Fibroblast of skin of abdomen (primary cell): ENCODE measurements at regions not wholly inside any gene's neighbourhood (a gene's known extent, or its start where the extent isn't known, plus 50 kb on each side); places are given as distances from the start of the nearest gene placed in this dataset.

Experiments used
- DNase-seq: peaks from one replicate; pipeline ENCODE4 v3.0.0-alpha.2; 2013

DNA sequence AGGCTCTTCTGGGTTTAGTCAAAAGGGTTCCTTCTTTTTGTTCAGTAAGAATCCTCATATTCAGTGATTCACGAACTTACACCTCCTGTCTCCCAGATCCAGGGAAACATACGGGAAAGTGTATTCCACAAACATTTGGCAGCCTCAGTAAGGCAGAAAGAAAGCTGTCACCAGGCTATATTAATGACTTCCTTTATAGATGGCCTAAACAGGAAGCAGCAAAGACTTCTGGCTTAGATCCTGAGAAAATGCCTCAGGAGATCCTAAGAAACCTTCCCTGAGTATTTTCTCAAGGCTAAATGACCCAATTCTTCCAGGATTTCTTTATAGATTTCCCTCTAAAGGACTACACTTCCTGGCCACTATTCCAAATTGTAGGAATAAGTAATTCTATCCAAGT lies 1995.5 kb upstream of the CELF4 start:
- DNase-seq = peak; percentile 71

DNA sequence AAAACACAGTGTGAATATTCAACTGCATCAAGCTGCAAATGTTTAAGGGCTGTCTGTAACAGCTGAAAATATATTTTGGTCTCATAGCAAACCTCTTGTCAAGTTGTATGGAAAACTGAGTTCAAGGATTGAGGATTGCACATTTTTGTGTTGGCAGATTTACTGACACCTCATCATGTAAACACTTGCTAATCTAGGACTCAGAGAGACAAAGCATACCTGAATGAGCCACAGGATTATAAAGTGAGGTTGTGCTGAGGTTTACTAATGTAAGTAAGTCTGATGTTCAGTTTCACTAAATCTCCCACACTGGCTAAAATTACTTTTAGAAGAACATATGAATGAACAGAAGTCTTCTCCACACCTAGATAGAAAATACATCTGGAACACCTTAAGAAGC lies 1993.1 kb upstream of the CELF4 start:
- DNase-seq = peak; percentile 23

DNA sequence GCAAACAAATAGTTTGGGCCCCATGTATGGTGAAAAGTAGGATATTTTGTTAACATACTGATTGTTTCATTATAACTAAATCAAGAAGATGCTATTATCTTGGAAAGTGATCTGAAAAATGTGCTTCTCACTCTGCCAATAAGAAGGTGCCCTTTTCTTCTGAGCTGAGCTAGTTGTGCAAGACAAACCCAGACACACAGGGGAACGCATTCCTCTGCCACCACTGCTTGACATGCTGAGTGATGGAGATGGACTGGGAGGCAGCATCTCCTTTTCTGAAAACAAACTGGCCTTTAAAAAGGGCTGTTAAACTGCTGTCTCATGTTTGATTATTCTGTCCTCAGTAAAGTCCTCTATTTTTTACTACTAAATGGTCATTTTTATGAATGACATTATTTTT lies 1989.9 kb upstream of the CELF4 start:
- peak; percentile 31 for DNase-seq

DNA sequence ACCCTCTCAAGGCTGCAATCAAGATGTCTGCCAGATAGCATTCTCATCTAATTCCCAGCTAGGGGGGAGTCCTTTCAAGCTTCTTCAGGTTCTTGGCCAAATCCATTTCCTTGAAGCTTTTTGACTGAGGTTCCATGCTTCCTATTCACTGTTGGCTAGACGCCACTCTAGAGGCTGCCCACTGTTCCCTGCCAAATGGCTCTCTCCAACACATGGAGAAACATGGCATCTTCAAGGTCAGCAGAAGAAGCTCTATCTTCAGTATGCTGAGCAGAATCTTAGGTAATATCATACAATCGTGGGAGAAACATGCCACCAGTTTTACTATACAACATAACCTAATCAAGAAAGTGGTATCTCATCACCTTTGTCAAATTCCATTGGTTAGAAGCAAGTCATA lies 1985.1 kb upstream of the CELF4 start:
- DNase-seq = no peak

DNA sequence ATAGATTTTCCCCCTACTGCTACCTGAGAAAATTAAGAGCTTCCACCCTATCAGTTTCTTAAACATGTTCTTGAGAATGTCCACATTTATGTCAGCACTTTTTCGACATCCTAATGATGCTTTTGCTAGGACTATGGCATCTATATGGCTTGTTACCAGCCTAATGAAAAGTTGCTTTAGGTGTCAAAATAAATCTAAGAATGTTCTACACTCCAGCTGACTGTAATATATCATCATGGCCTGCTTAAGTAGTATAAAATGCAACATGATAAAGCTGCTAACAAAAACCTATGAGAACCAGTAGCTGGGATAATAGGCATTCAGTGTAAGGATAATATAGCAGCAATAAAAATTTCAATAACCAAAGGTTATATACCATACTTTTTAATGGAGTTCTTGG lies 1983.5 kb upstream of the CELF4 start:
- no peak for DNase-seq

DNA sequence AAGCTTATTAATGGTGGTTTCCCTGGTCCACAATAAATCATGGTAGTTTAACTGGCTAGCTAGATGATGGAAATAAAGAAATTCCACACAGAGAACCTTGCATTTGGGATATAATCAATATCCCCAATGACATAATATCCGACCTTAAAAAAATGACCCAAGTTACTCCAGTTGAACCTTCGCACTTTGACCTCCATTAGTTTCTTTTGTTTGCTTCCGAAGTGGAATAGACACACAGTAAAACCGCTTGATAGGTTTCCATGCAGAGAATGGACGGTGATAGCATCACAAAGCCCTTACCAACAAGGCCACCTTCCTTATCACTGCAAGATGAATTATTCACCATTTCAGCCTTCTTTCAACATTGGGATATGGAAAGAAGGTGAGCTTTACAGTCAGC lies 1966.1 kb upstream of the CELF4 start:
- no peak for DNase-seq

DNA sequence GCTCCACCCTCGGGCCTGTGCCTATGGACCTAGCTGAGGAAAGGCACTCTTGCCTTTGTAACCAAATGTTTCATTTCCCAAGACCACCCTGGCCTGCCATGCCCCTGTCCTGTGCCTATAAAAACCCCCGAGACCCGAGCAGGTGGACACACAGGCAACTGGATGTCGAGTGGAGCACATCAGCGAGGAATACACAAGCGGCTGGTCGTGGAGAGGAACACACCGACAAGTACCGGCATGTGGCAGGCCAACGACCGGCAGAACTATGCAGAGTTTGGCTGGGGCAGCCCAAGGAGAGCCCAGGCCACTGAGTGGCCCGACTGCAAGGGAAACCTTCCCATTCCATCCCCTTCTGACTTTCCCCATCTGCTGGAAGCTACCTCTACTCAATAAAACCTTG lies 1963.8 kb upstream of the CELF4 start:
- no peak for DNase-seq

DNA sequence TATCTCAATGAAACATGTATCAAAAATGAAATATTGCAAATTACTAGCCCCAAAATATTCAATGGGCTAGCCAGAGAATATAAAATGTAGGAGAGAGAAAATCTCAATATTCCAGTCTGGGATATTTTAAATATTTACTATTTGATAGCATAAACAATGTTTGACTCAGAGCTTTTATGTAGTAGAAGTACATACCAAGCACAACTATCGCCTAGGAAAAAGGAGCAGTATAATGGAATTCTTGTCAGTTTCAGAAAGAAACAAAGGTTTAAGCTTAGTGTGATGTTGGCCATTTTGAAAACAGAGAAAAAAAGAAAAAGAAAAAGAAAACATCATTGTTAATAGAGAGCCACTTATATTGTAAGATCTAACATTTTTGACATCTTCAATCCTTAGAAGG lies 1961.9 kb upstream of the CELF4 start:
- no peak for DNase-seq

DNA sequence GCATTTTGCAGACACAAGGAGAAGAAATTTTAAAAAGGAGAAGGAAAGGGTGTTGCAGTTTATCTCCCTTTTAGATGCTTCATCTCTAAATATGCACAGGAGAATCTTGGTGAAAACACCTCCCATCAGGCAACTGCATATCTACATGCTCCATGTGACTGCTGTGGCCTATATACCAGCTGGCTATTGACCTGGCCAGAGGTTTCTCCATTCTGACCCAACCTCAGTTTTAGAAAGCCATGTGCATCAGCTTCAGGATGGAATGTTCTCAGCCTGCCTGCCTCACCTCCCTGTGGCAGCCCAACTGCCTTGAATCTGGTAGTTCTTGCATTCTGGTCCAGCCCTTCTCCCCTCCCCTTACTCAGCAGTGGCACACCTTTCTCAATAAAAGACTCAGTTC lies 1958.8 kb upstream of the CELF4 start:
- DNase-seq = no peak

DNA sequence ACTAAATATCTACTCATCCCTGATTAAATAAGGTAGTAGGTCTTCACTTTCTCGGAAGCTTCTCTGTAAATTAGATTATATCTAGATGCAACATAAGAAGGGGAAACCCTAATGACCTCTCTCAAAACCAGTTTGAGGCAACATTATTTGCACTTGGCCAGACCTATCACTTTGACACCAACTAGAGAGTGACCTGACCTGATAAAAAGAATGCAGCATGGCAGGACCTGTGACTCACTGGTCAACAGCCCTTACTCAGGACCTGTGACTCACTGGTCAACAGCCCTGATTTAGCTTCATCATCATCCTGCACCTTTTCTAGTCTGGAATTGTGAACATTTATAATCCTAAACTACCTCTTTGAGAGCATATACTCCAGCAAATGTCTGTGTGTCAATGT lies 1957.7 kb upstream of the CELF4 start:
- DNase-seq = peak; percentile 0

DNA sequence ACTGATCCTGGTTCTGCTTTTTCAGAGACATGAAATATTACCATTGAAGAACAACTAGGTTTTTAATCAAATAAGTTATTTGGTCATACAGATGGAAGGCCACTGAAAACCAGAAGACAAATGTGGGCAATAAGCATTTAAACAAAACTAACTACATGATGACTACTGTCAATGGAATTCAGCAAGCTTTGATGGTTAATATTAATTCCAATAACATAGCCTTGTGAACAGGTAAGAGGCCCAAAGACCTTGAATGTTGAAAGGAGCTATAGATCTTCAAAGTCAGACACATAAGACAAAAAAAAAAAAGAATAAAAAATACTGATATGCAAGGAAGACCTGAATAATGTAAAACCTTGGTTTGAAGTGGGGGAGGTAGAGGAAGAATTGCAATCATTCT lies 1955.6 kb upstream of the CELF4 start:
- no peak for DNase-seq

DNA sequence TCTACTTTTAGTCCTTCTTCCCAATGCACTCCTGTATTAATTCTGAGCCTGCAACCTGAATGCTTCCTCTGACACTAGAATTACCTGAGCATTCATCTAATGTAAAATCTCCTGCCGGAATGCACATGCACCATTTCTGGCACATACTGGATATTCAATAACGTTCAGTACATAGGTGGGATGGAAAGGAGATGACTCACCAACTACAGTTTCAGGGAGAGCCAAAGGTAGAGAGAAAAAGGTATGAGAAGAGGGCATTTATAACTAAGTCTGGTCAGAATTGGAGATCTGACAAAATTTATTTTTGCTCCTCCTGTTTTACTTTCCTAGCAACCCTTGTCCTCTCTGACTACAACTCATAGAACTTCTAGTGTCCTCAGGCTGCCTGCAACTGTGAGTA lies 1954.1 kb upstream of the CELF4 start:
- no peak for DNase-seq

DNA sequence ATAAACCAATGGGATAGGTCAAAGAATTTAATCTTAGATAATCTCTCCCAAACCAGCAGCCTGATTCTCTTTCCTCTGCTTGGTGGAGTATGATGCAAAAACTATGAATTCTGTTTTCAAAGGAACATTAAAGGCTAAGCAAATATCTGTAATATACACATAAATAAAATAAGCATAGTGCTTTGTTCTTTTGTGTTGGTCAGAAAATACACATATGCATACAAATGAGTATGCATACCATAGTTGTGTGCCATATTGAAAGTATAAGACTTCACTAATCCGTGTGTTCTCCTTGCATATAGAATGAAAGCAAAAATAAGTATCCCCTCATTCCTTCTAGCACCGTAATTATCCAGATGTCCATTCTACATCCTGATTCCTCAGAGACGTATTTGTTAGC lies 1949.7 kb upstream of the CELF4 start:
- DNase-seq = no peak

DNA sequence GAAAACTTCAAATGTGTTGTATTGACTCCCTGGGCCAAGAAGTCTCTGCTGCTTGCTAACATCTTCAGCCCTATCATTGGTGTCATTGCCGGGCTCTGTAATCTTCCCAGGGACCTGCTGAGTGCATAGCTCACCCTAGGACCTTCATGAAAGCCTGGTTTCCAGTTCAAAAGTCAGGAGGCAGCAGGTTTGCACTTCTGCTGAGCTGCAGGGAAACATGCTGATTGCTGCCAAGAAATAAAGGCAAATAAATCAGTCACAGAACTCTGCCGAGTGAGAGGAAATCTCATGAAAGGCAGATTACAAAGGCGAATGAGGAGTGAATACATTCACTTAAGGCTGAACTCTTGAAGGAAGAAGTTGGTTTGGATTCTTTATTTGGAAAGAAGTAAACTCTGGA lies 1947.6 kb upstream of the CELF4 start:
- no peak for DNase-seq

DNA sequence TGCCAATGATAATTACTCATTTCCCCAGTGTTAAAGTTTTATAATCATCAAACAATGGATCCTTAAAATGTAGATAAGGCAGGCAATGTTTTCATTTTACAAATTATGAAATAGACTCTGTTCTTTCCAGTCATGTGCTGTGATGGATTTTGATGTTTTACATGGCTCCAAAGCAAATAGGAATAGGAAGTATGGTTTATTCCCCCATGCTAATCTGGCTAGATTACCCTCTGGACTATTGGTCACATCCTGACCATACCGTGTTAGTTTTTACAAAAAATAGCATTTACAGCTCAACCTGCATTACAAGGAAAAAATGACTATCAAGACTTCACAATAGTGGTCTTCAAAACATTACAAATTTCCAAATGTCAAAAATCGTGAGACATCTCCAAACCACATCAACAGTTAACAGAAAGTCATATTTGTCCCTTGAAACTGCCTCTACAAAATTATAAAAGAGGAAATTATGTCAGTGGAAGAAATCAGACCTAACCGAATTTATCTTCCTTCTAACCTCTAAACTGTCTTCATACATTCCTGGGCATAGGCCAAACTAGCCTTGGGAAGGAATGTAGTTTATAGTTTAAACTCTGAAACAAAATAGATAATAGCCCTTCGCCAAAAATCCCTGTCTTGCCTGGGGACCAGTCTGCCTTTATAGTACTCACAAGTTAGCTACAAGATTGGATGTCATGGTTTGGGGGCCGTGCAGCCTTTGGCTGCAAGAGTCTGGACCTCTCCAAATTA lies 1941.2 kb upstream of the CELF4 start:
- no peak for DNase-seq

DNA sequence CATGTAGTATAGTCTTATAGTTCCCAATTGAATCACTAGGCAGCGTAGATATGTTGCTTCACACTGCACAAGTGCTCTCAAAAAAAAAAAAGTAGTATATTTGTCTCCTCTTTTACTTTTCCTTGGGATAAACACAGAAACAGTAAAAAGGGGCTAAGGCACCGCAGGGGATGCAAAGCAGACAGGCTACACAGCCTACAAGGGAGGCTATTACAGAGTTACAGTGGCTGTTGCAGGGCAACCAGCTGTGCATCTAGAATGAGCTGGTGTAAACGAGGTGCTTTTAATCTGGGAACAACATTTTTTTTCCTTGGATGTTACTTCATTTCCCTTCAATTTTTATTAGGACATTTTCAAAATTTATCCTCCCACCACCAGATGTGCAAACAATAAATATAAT lies 1934.7 kb upstream of the CELF4 start:
- DNase-seq = no peak

DNA sequence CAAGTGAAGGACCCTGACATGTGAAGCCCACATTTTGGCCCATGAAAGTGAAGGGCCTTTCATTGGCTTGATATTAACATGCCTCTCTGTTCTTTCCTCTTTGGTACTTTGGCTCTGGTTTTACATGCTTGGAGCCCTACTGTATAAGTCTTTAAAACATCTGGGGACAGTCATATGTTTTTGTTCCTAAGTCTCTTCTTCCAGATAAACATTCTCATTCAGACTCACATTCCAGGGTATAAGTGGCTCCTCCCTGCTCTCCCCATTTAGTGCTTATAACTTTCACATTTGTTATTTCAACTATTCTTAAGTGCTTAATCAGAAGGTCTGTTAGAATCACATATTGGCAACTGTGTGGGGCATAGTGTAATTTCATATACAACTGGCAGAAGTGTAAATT lies 1932.2 kb upstream of the CELF4 start:
- DNase-seq = no peak

DNA sequence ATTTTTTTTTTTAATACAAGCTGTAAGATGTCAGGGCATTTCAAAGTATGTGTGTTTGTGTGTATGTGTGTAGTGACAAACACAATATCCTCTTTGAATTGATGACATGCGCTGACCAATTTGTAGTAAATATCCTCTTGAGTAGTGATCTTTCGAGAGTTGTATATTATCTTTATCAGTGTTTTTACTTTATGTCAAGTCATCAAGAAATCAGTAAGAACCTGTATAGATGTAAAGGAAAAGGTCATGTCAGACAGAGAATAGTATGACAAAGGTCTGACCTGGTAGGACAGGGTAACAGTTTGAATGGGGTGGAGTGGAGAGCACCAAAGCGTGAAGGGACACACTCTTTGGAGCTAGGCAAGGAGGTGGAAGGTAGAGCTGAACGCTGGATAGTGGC lies 1931.4 kb upstream of the CELF4 start:
- DNase-seq = no peak

DNA sequence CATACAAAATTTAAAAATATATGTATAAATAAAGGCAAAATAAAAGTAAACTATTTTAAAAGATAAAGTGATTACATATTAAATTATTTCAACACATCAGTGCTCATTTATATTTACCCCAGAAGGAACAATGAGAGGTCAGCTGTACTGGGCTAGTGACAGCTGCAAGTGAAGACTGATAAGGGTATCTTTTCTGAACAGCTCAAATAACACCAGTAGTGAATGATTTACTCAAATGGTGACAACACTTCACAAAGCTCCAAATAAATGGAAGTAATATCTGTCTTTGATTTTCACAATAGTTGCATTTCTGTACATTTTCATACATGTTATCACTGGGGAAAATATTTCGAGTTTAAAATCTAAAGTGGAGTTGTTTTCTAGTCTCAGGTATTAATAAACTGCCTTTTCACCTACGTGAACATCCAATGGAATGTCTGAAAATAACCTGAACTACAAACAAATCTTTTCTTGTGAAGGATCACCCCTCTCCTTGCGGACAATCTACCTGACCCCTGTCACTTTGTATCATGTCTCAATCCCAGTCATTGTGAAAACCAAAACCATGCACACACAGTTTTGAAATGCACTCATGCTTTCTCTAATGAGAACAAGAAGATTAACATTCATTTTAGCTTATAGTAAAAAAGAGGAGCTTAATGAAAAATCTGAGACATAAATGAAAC lies 1928.8 kb upstream of the CELF4 start:
- DNase-seq = no peak

DNA sequence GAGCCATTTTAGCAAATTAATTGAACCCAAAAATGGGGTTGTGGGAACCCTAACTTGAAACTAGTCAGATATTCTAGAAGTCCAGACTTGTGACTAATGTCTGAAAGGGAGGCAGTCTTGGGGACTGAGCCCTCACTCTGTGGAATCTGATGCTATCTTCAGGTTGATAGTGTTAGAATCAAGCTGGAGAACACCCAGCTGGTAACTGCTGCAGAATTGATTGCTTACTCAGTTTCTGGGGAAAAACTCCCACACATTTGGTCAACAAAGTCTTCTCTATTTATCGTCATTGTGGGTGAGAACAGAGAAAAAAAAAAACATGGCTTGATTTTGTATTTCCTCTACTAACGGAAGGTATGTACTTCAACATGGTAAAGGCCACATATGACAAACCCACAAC lies 1925.8 kb upstream of the CELF4 start:
- no peak for DNase-seq

DNA sequence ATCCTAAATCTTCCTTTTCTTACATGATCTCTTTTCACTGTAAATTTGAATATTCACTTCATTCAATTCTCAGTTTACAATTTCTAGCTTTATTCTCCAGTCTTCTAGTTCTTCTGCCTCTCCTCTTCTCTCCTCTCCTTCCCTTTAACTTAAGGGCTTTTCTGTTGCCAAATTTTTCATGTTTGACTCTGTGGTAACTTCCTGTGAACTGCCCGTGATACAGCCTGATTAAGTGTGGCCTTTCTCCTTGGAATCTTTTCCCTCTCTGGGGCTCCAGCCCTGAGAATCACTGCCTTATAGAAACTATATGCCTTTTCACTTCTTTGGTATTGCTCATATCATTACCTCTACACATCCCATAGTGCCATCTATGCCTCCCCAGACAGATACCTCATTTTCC lies 1923.8 kb upstream of the CELF4 start:
- DNase-seq = no peak

DNA sequence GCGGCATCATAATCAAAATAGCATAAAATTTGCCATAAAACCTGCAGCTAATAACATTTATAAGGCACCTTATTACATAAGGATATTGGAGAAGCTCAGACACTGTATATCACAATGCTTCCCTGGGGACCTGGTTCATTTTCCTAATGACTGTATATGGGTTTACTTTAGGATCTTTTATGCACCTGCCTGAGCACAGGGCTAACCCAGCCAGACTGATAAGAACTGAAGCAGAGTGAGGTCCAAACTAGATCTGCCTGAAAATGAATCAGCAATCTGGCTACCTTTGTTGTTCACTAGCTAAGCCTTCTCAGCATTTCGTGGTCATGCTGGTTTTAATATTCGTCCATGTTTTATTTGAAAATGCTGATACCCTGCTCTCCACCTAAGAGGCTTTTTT lies 1922.3 kb upstream of the CELF4 start:
- no peak for DNase-seq

DNA sequence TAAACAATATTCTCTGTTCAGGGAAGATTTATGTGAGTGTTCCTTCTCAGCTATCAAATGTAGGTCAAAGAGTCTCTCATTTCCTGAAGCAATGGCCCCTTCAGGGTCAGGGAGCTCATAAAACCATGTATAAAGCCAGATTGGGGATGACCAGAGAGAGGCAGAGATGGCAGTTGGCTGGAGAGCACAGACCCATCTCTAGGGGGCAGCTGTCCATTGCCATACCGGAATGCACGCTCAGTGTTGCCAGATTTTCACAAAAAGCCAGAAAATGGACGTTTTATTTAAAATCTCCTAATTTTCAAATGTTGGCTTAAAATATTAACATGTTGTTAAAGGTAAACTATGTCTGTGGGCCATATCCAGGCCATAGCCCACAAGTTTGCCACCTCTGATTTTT lies 1920.7 kb upstream of the CELF4 start:
- no peak for DNase-seq

DNA sequence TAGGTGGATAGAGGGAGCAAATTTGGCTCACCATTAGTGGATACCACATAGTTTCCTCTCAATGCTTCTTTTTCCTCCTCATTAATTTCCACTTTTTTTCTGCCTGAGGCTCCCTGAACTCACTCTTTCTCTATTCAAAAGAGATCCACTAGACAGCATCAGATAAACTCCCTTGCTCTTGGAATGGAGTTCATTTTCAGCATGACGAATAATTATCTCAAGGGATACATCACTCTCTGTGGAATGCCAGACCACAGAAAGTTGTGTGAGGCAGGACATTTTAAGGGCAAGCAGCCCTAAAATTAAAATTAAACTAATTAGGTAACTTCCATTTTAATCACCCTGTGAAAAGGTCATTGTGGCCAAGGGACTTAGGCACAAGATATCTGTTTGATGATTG lies 1920.1 kb upstream of the CELF4 start:
- DNase-seq = peak; percentile 8

DNA sequence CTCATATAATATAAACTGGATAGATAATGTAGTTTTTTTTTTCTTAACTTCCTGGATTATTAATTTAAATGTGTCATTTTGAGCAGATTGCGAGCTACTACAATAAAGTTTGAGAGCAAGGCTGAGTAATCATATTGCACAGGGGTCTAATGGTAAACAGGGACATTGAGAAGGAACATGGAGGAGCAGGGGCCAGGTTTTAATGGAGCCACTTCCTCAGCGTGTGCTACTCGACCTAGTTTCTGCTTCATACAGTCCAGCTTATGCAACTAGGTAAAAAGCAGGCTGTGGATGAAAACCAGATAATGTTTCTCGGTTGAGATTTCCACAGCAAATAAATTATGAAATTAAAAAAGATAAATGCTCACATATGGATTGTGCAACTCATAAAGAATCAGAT lies 1915.7 kb upstream of the CELF4 start:
- peak; percentile 2 for DNase-seq
